B cell (primary cell): ENCODE measurements at regions not wholly inside any gene's neighbourhood (a gene's known extent, or its start where the extent isn't known, plus 50 kb on each side); places are given as distances from the start of the nearest gene placed in this dataset.

Source experiments
- ATAC-seq: fragments of 200-7000 bp; cut with Tn5 transposase; one replicate; pipeline ENCODE4 v1.10.0; 2021; ENCODE audit warnings: low read depth, mild to moderate bottlenecking, moderate number of reproducible peaks, moderate library complexity
- CTCF ChIA-PET: fragments of 350-600 bp; sonication (Branson Sonifier 250); formaldehyde crosslinking; loops from one replicate; lab custom pipeline; 2021; ENCODE audit warnings: antibody characterized with exemption, inconsistent platforms; lab: Charles Lee
- POLR2A ChIA-PET: fragments of 350-600 bp; sonication (Branson Sonifier 250); formaldehyde crosslinking; loops from one replicate; lab custom pipeline; 2021; ENCODE audit warnings: antibody characterized with exemption; lab: Charles Lee
- DNase-seq: peaks from one replicate; pipeline ENCODE4 v3.0.0; 2013
- H2AFZ ChIP-seq: 2 replicates; pipeline ENCODE4 v1.6.1; 2012; ENCODE audit warnings: mild to moderate bottlenecking, low read depth, low read length; ENCODE audit not compliant: insufficient read depth, poor library complexity, severe bottlenecking
- H3K27ac ChIP-seq, 2 donors: 1 replicate in 1 of 2; 2 replicates in 1 of 2; pipeline ENCODE4 v1.5.1; 2012 to 2013; ENCODE audit warnings: low read length in 2 of 2, mild to moderate bottlenecking in 2 of 2, moderate library complexity in 1 of 2
- H3K27me3 ChIP-seq, 4 experiments: fragments of 200-600 bp in 1 of 4; sonication (generic) in 1 of 4; replicated peaks in 1 of 4; 1 replicate in 2 of 4; 2 replicates in 2 of 4; pipeline versions ENCODE4 v1.6.1 to v1.7.0; 2013 to 2016; ENCODE audit warnings: low read length in 3 of 4, mild to moderate bottlenecking in 2 of 4, mixed read lengths in 1 of 4, moderate library complexity in 1 of 4; ENCODE audit not compliant: insufficient read depth in 4 of 4, control insufficient read depth in 3 of 4; ENCODE audit errors: control extremely low read depth in 1 of 4
- H3K36me3 ChIP-seq, 2 experiments: replicated peaks in 1 of 2; 1 replicate in 1 of 2; 2 replicates in 1 of 2; pipeline versions ENCODE4 v1.6.1 to v1.7.1; 2013; ENCODE audit warnings: low read length in 1 of 2; ENCODE audit not compliant: insufficient read depth in 2 of 2, control insufficient read depth in 1 of 2; ENCODE audit errors: control extremely low read depth in 1 of 2, extremely low read depth in 1 of 2
- H3K4me1 ChIP-seq, 2 donors: fragments of 200-600 bp in 1 of 2; sonication (generic) in 1 of 2; 1 replicate in 1 of 2; 2 replicates in 1 of 2; pipeline versions ENCODE4 v1.5.1 to v1.6.1; 2013 to 2017; ENCODE audit warnings: low read length in 2 of 2; ENCODE audit not compliant: control insufficient read depth in 2 of 2, insufficient read depth in 2 of 2
- H3K4me2 ChIP-seq: replicated peaks from 2 replicates; pipeline ENCODE3; 2012; ENCODE audit warnings: mild to moderate bottlenecking, low read depth, low read length; ENCODE audit not compliant: poor library complexity, severe bottlenecking
- H3K4me3 ChIP-seq, 5 experiments: fragments of 200-600 bp in 1 of 5; sonication (generic) in 1 of 5; 1 replicate in 3 of 5; 2 replicates in 2 of 5; pipeline versions ENCODE4 v1.5.1 to v1.7.0; 2011 to 2016; ENCODE audit warnings: low read length in 4 of 5, mild to moderate bottlenecking in 4 of 5, low read depth in 2 of 5, control low read depth in 1 of 5, moderate library complexity in 1 of 5; ENCODE audit not compliant: insufficient read depth in 1 of 5; ENCODE audit errors: control extremely low read depth in 1 of 5, extremely low read depth in 1 of 5
- H3K79me2 ChIP-seq: fragments of 200-600 bp; sonication (generic); one replicate; pipeline ENCODE4 v1.6.0; 2016; ENCODE audit warnings: low read length; ENCODE audit not compliant: control insufficient read depth, insufficient read depth
- H3K9ac ChIP-seq: fragments of 200-600 bp; sonication (generic); 2 replicates; pipeline ENCODE4 v1.6.1; 2017; ENCODE audit warnings: mild to moderate bottlenecking, low read length, moderate library complexity
- H3K9me3 ChIP-seq, 3 donors: one replicate each; pipeline versions ENCODE4 v1.6.1 to v1.7.1; 2013; ENCODE audit warnings: low read length in 2 of 3; ENCODE audit not compliant: control insufficient read depth in 2 of 3, insufficient read depth in 1 of 3; ENCODE audit errors: control extremely low read depth in 1 of 3
- H4K20me1 ChIP-seq: 2 replicates; pipeline ENCODE4 v1.6.0; 2012; ENCODE audit warnings: mild to moderate bottlenecking, low read length; ENCODE audit not compliant: insufficient read depth, control insufficient read depth, poor library complexity, severe bottlenecking
- H3K27ac Mint-ChIP-seq: one replicate; pipeline ENCODE4 v1.8.0; 2021; ENCODE audit warnings: mixed read lengths
- H3K27me3 Mint-ChIP-seq: one replicate; pipeline ENCODE4 v1.8.0; 2021; ENCODE audit warnings: mixed read lengths
- H3K4me1 Mint-ChIP-seq: one replicate; pipeline ENCODE4 v1.8.0; 2021; ENCODE audit warnings: mixed read lengths
- H3K4me3 Mint-ChIP-seq: one replicate; pipeline ENCODE4 v1.8.0; 2021; ENCODE audit warnings: mixed read lengths
- H3K9me3 Mint-ChIP-seq: one replicate; pipeline ENCODE4 v1.8.0; 2022; ENCODE audit warnings: mixed read lengths; ENCODE audit not compliant: insufficient read depth
- EZH2 ChIP-seq: IDR thresholded peaks from 2 replicates; pipeline ENCODE4 v1.6.1; 2012; ENCODE audit warnings: borderline replicate concordance, low read depth, mild to moderate bottlenecking, moderate library complexity, low read length; ENCODE audit not compliant: insufficient read depth, poor library complexity, severe bottlenecking
- WGBS: methylation state at CpG from one replicate; pipeline ENCODE4 v1.1.5; 2013; ENCODE audit warnings: missing lambda C conversion rate; ENCODE audit not compliant: insufficient coverage; 5-methylcytosine and 5-hydroxymethylcytosine counted together
- intact Hi-C: fragments of 100-400 bp; cut with micrococcal nuclease; formaldehyde crosslinking; loops from one replicate; pipeline ENCODE4 v1.10.0; 2022
- TF ChIP-seq, protein P1 (sequence below): fragments of 200-600 bp; IDR thresholded peaks from one replicate; pipeline ENCODE4 v1.8.0; 2022; ENCODE audit warnings: antibody characterized with exemption, mild to moderate bottlenecking

DNA sequence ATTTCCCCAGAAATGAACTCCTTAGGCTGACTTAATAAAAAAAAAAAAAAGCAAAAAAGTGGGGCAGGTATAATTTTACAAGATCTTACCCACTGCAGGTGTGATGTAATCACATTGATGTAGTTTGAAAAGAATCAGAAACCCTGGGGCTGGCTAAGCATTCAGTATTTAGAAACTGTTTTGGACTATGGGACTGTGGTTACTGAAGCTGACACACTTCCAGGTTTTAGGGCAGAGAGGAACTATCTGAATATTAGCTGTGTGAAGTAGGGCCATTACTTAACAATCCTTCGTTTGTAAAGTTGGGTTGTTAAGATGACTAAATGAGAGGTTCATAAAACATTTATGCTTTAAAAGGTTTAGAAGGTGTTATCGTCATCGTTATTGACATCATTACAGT, 165.3 kb downstream of the FASLG start:
- peaks cover 15% of the 10 kb centered on the region for H3K4me1 Mint-ChIP-seq
- Histone ChIP-seq H2AFZ (no peak overlapping the region), H3K4me2 (no peak overlapping the region), H3K4me3 (no peak overlapping the region), H4K20me1 (no peaks in the 10 kb centered on the region), H3K27me3 (no peaks in the 10 kb centered on the region), H3K4me1 (peaks cover 22 to 24% of the 10 kb centered on the region in 2 donors), H3K9me3 (no peaks in the 10 kb centered on the region), H3K79me2 (no peaks in the 10 kb centered on the region), H3K27ac (no peak overlapping the region), H3K9ac (no peak overlapping the region), H3K36me3 (no peaks in the 10 kb centered on the region)
- intact Hi-C loops: no loop called here
- TF ChIP-seq EZH2: no peak
- TF ChIP-seq, protein P1, sequence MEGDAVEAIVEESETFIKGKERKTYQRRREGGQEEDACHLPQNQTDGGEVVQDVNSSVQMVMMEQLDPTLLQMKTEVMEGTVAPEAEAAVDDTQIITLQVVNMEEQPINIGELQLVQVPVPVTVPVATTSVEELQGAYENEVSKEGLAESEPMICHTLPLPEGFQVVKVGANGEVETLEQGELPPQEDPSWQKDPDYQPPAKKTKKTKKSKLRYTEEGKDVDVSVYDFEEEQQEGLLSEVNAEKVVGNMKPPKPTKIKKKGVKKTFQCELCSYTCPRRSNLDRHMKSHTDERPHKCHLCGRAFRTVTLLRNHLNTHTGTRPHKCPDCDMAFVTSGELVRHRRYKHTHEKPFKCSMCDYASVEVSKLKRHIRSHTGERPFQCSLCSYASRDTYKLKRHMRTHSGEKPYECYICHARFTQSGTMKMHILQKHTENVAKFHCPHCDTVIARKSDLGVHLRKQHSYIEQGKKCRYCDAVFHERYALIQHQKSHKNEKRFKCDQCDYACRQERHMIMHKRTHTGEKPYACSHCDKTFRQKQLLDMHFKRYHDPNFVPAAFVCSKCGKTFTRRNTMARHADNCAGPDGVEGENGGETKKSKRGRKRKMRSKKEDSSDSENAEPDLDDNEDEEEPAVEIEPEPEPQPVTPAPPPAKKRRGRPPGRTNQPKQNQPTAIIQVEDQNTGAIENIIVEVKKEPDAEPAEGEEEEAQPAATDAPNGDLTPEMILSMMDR: no peak
- H3K27me3 Mint-ChIP-seq: no peaks in the 10 kb centered on the region
- 71% methylated on average over 1 of the region's 3 CpGs for WGBS
- no peak overlapping the region for H3K4me3 Mint-ChIP-seq
- no peaks in the 10 kb centered on the region for H3K9me3 Mint-ChIP-seq
- ChIA-PET POLR2A (no interaction called here), CTCF (interaction anchor here (0.7 to 9.1 kb wide), 3 partner anchors 81 to 377 kb away, joined by 5 to 266 read pairs (median 122); partner anchors contain the start of gene TNFSF4)
- no peak overlapping the region for H3K27ac Mint-ChIP-seq
- ATAC-seq (no peak), DNase-seq (no peak)

DNA sequence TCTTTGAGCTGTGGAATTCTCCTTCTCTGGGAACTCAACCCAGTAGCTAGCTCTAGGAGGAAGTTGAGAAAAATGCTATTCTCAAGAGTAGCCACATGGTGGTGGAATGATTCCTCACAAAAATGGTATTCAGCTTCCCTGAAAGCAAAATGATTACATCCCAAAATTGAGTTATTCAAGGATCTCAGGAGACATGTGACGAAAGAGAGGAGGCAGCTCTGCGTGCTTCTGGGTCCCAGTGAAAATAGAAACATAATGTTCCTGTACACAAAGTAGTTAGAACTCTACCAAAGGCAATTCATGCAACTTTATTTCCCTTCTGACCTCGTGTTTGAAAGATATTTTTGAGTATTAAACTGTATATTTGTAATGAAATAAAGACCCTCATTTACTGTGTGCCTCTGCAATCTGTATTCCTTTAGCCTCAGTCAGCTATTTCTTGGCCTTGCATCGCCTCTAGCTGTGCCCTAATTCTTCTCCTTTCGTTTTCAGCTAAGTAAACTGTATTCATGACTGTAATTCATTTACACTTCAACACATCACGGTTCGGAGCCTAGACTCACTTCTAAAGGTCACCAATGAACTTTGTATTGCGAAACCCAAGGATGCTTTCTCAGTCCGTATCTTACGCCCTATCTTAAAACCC, 167.3 kb downstream of the FASLG start:
- H3K4me3 Mint-ChIP-seq: no peak overlapping the region
- DNase-seq: peak; percentile 43
- H3K27me3 Mint-ChIP-seq: no peaks in the 10 kb centered on the region
- Histone ChIP-seq H3K27me3 (no peaks in the 10 kb centered on the region), H3K4me2 (peak overlapping the region; percentile 42), H4K20me1 (no peaks in the 10 kb centered on the region), H3K79me2 (no peaks in the 10 kb centered on the region), H3K9ac (peak overlapping the region; percentile 12), H3K9me3 (no peaks in the 10 kb centered on the region), H3K4me3 (peak overlapping the region in 1 of 5 experiments; percentile 13), H3K27ac (no peak overlapping the region), H3K36me3 (no peaks in the 10 kb centered on the region), H3K4me1 (peaks cover 9% of the 10 kb centered on the region in 2 donors), H2AFZ (peak overlapping the region; percentile 54)
- ChIA-PET POLR2A (interaction anchor here (0.9 to 1.0 kb wide), 2 partner anchors 47 to 81 kb away, joined by 3 read pairs; no protein-coding TSS in a partner anchor), CTCF (interaction anchor here (0.5 to 9.1 kb wide), 36 partner anchors 9 to 1004 kb away, joined by 3 to 266 read pairs (median 5); partner anchors contain the start of genes DARS2 and TNFSF4)
- H3K27ac Mint-ChIP-seq: no peak overlapping the region
- WGBS: 19% methylated on average over 6 of the region's 10 CpGs
- intact Hi-C loops: loop anchor here (1.0 kb wide), 2 partner anchors 81 to 376 kb away; no protein-coding TSS in a partner anchor
- TF ChIP-seq, protein P1: peak; percentile 63
- TF ChIP-seq EZH2: no peak
- peak; percentile 62 for ATAC-seq
- H3K9me3 Mint-ChIP-seq: no peaks in the 10 kb centered on the region
- H3K4me1 Mint-ChIP-seq: no peaks in the 10 kb centered on the region
